Testis (tissue), 2 donors: ENCODE measurements at regions not wholly inside any gene's neighbourhood (a gene's known extent, or its start where the extent isn't known, plus 50 kb on each side); places are given as distances from the start of the nearest gene placed in this dataset.
A peak's percentile ranks its signal among the peaks of the same experiment; 100 is the strongest.

Experiments used
- DNase-seq: peaks from one replicate; pipeline ENCODE4 v3.0.0-alpha.2; 2019
- H3K27ac ChIP-seq, 2 donors: fragments of 200-600 bp; sonication (generic); one replicate each; pipeline ENCODE4 v1.5.1; 2019
- H3K27me3 ChIP-seq: fragments of 200-600 bp; sonication (generic); one replicate; pipeline ENCODE4 v1.5.1; 2019
- H3K36me3 ChIP-seq: fragments of 200-600 bp; sonication (generic); one replicate; pipeline ENCODE4 v1.5.1; 2017; ENCODE audit warnings: low read depth; ENCODE audit errors: missing control alignments
- H3K4me1 ChIP-seq: fragments of 200-600 bp; sonication (generic); one replicate; pipeline ENCODE4 v1.5.1; 2019
- H3K4me3 ChIP-seq, 2 donors: fragments of 200-600 bp; sonication (generic); one replicate each; pipeline ENCODE4 v1.5.1; 2017 to 2019
- H3K9me3 ChIP-seq: fragments of 200-600 bp; sonication (generic); one replicate; pipeline ENCODE4 v1.5.1; 2017
- POLR2A ChIP-seq: fragments of 450-650 bp; IDR thresholded peaks from one replicate; pipeline ENCODE4 v1.6.1; 2017; ENCODE audit warnings: antibody characterized with exemption, mild to moderate bottlenecking, moderate library complexity
- WGBS, 2 donors: methylation state at CpG; one replicate each; pipeline ENCODE4 v1.1.5; 2018; 5-methylcytosine and 5-hydroxymethylcytosine counted together
- intact Hi-C: fragments of 100-400 bp; cut with DNase I; formaldehyde crosslinking; loops from one replicate; pipeline ENCODE4 v1.15.1; 2023; ENCODE audit warnings: low total_unique reads
- TF ChIP-seq, protein P1 (sequence below), 3 experiments: fragments of 450-650 bp in 2 of 3; fragments of 200-600 bp in 1 of 3; sonication (generic) in 1 of 3; IDR thresholded peaks; one replicate each; pipeline ENCODE4 v1.5.1; 2016 to 2019; ENCODE audit warnings: antibody characterized with exemption in 3 of 3, mild to moderate bottlenecking in 2 of 3, moderate library complexity in 1 of 3

DNA sequence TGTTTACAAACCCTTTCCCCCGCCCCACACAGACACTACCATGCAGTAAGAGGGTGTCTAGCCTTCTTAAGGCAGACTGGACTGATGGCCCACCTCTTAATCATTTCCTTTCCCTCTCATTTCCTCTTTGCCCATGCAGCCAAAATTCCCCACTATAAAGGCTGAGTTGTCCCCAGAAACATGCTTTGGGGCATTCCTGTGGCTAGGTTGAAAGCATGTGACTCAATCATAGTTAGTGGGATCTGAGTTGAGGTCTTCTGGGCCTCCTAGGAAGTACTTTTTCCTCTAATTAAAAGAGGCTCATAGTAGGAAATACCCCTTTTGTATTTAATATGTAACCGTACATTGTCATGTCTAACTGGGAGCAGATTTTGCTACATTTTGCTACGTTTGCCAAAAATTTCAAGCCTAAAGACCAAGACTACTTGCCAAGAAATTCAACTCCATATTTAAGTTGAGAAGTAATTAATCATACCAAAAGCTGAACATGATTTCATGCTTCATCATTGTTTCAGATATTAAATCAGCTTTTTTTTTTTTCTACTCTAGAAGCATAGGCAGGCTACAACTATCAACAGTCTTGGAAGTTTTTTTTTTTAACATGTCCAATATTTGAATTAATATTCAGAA, 174.7 kb downstream of the ADGRL4 start:
- 65 to 75% methylated on average over 3 of the region's 3 CpGs for WGBS, 2 donors
- no peaks in the 10 kb centered on the region for H3K27me3 ChIP-seq
- no peaks in the 10 kb centered on the region for H3K4me1 ChIP-seq
- TF ChIP-seq, protein P1, sequence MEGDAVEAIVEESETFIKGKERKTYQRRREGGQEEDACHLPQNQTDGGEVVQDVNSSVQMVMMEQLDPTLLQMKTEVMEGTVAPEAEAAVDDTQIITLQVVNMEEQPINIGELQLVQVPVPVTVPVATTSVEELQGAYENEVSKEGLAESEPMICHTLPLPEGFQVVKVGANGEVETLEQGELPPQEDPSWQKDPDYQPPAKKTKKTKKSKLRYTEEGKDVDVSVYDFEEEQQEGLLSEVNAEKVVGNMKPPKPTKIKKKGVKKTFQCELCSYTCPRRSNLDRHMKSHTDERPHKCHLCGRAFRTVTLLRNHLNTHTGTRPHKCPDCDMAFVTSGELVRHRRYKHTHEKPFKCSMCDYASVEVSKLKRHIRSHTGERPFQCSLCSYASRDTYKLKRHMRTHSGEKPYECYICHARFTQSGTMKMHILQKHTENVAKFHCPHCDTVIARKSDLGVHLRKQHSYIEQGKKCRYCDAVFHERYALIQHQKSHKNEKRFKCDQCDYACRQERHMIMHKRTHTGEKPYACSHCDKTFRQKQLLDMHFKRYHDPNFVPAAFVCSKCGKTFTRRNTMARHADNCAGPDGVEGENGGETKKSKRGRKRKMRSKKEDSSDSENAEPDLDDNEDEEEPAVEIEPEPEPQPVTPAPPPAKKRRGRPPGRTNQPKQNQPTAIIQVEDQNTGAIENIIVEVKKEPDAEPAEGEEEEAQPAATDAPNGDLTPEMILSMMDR (IDR thresholded peaks at IDR 0.05) = no peak
- TF ChIP-seq POLR2A = no peak
- H3K36me3 ChIP-seq = no peaks in the 10 kb centered on the region
- no peak overlapping the region for H3K4me3 ChIP-seq
- H3K9me3 ChIP-seq = no peaks in the 10 kb centered on the region
- intact Hi-C loops = no loop called here
- no peak overlapping the region for H3K27ac ChIP-seq
- no peak for DNase-seq

DNA sequence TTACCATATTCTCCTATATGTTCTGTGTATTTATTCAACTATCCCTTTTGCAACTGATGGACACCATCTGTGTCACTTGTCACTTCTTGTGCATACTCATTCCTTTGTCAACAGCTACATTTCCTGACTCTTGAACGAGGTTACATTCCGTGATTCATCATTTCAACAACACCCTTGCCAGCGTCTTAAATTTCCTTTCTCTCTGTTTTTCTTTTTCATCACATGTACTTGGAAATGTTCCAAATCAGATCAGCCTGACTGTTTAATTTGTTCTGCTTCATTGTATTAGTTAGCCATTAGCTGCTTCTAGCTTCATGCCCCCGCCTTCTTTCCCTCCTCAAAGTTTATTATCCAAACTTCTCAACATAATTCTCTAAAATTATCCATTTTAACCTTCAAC, 173.0 kb downstream of the ADGRL4 start:
- H3K4me3 ChIP-seq = no peak overlapping the region
- intact Hi-C loops = no loop called here
- H3K36me3 ChIP-seq = no peaks in the 10 kb centered on the region
- H3K4me1 ChIP-seq = no peaks in the 10 kb centered on the region
- DNase-seq = no peak
- H3K27me3 ChIP-seq = no peaks in the 10 kb centered on the region
- no peak overlapping the region for H3K27ac ChIP-seq
- TF ChIP-seq, protein P1 (IDR thresholded peaks at IDR 0.05) = no peak
- no peak for TF ChIP-seq POLR2A
- H3K9me3 ChIP-seq = no peaks in the 10 kb centered on the region
- WGBS, 2 donors = 40 to 44% methylated on average over 4 of the region's 4 CpGs

DNA sequence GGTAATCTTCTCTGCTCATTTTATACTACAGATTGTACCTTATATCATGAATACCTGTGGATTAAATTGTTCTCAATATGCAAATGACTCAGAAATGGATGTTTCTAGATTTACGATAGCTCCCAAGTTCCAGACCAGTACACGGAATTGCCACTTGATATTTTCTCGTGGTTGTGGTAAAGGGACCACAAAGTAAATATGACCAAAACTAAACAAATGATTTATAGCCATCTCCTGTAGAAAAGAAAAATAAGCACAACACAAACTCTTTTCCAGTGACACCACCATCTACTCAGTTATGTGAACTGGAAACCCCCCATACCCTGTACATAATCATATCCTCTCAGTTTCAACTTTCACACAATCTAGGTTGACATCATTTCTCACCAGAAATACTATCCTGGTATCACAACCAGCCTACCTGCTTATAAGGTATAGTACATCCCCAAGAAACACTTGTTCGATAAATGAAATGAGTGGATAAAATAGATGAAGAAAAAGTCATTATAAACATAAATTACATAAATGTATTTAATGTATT, 172.3 kb downstream of the ADGRL4 start:
- 92% methylated on average over 4 of the region's 4 CpGs for WGBS, 2 donors
- no peak for DNase-seq
- no peaks in the 10 kb centered on the region for H3K9me3 ChIP-seq
- H3K4me1 ChIP-seq = no peaks in the 10 kb centered on the region
- no peaks in the 10 kb centered on the region for H3K27me3 ChIP-seq
- no peak overlapping the region for H3K27ac ChIP-seq
- H3K4me3 ChIP-seq = no peak overlapping the region
- intact Hi-C loops = no loop called here
- H3K36me3 ChIP-seq = no peaks in the 10 kb centered on the region
- no peak for TF ChIP-seq POLR2A
- TF ChIP-seq, protein P1 (IDR thresholded peaks at IDR 0.05) = no peak

DNA sequence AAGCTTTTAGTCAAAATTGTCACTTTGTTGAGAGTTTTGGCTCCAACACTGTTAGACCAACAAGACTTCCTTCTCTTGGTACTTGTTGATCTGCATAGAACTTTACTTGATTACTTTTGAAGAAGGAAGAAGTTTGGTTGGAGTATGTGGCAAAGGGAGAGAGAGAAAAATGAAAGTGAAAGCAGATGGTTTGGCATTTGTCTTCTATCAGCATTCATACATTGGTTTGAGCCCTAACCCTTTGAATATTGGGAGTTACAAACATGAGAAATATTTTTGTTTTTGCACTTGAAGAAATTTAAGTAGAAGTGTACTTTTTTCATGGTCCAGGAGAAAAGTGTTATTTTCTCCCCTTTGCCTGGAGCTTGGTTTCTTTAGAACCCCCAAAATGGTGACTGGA, 169.8 kb downstream of the ADGRL4 start:
- no peak for TF ChIP-seq POLR2A
- TF ChIP-seq, protein P1 (IDR thresholded peaks at IDR 0.05) = no peak
- intact Hi-C loops = no loop called here

DNA sequence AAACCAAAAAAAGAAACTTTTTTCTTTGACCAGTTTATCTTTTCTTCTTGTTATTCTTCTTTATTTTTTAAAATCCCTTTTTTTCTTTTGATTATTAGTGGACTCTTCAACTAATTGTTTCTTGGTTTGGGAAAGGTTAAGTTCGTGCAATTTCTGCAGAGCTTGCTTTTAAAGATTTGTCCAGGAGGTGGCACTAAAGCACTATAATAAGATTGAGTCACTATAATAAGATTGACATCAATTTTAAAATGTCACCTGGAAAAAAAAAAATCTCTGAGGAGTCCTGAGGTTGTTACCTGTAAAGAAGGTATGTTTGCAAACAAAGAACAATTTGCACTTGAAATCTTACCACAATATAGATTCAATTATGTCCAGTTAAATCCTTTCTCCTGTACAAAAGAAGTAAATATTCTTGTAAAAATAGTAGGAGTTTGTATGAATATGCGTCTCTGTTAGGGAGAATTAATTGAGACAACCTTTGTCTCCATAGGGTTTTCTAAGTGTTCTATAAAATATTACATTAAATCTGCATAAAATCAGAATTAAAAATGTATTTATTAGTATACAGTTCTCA, 166.7 kb downstream of the ADGRL4 start:
- intact Hi-C loops = no loop called here
- TF ChIP-seq, protein P1 (IDR thresholded peaks at IDR 0.05) = peak; percentile 39 to 63 (median 44)
- no peak for TF ChIP-seq POLR2A
- Histone ChIP-seq H3K36me3 (no peaks in the 10 kb centered on the region), H3K9me3 (no peaks in the 10 kb centered on the region), H3K27me3 (no peaks in the 10 kb centered on the region), H3K4me3 (no peak overlapping the region), H3K27ac (no peak overlapping the region), H3K4me1 (no peaks in the 10 kb centered on the region)
- 41 to 42% methylated on average over 2 of the region's 2 CpGs for WGBS, 2 donors
- DNase-seq = peak; percentile 39

More for the DNA sequence above, 169.8 kb downstream of the ADGRL4 start:
- H3K27me3 ChIP-seq = no peaks in the 10 kb centered on the region
- H3K36me3 ChIP-seq = no peaks in the 10 kb centered on the region
- DNase-seq = no peak
- no peak overlapping the region for H3K4me3 ChIP-seq
- H3K27ac ChIP-seq = no peak overlapping the region
- no peaks in the 10 kb centered on the region for H3K4me1 ChIP-seq
- H3K9me3 ChIP-seq = no peaks in the 10 kb centered on the region
